OCI-LY1 (cell line): ENCODE measurements at regions not wholly inside any gene's neighbourhood (a gene's known extent, or its start where the extent isn't known, plus 50 kb on each side); places are given as distances from the start of the nearest gene placed in this dataset.

Source experiments
- H2AFZ ChIP-seq: fragments of 200-600 bp; sonication (generic), shearing (Covaris generic); 2 replicates; pipeline ENCODE4 v1.6.0; 2014; ENCODE audit warnings: antibody characterized with exemption, mild to moderate bottlenecking, low read length
- H3F3A ChIP-seq: fragments of 200-600 bp; sonication (generic), shearing (Covaris generic); 2 replicates; pipeline ENCODE4 v1.6.0; 2014; ENCODE audit warnings: mild to moderate bottlenecking, antibody characterized with exemption, low read length, moderate library complexity; ENCODE audit not compliant: insufficient read depth
- H3K27ac ChIP-seq: fragments of 200-600 bp; sonication (generic); 2 replicates; pipeline ENCODE4 v1.5.1; 2014; ENCODE audit warnings: low read length, mixed run types, mild to moderate bottlenecking, low read depth; ENCODE audit not compliant: poor library complexity, severe bottlenecking
- H3K27me3 ChIP-seq: fragments of 200-600 bp; sonication (generic); 2 replicates; pipeline ENCODE4 v1.6.0; 2014; ENCODE audit warnings: antibody characterized with exemption, mild to moderate bottlenecking, low read length, moderate library complexity; ENCODE audit not compliant: insufficient read depth
- H3K36me3 ChIP-seq: fragments of 200-600 bp; sonication (generic); 2 replicates; pipeline ENCODE4 v1.6.1; 2014; ENCODE audit warnings: mild to moderate bottlenecking, antibody characterized with exemption, low read length, moderate library complexity, mixed read lengths; ENCODE audit not compliant: insufficient read depth
- H3K4me1 ChIP-seq: fragments of 200-600 bp; sonication (generic); 2 replicates; pipeline ENCODE4 v1.5.1; 2014; ENCODE audit warnings: mild to moderate bottlenecking, low read length, moderate library complexity; ENCODE audit not compliant: insufficient read depth, severe bottlenecking
- H3K4me2 ChIP-seq: fragments of 200-600 bp; sonication (generic), shearing (Covaris generic); 2 replicates; pipeline ENCODE4 v1.6.1; 2014; ENCODE audit warnings: low read length
- H3K4me3 ChIP-seq: fragments of 200-600 bp; sonication (generic); 2 replicates; pipeline ENCODE4 v1.5.1; 2014; ENCODE audit warnings: low read length, low read depth, mild to moderate bottlenecking, mixed read lengths; ENCODE audit not compliant: poor library complexity, severe bottlenecking
- H3K79me2 ChIP-seq: fragments of 200-600 bp; shearing (Covaris generic); 2 replicates; pipeline ENCODE4 v1.6.1; 2016; ENCODE audit warnings: mixed run types, low read length, mixed read lengths; ENCODE audit not compliant: insufficient read depth
- H3K9ac ChIP-seq: fragments of 200-600 bp; sonication (generic), shearing (Covaris generic); 2 replicates; pipeline ENCODE4 v1.6.1; 2014; ENCODE audit warnings: mild to moderate bottlenecking, low read length, mixed read lengths
- H3K9me2 ChIP-seq: fragments of 200-600 bp; sonication (generic), shearing (Covaris generic); 2 replicates; pipeline ENCODE4 v1.6.1; 2014; ENCODE audit warnings: low read depth, mild to moderate bottlenecking, low read length, mixed read lengths
- H3K9me3 ChIP-seq: fragments of 200-600 bp; shearing (Covaris generic); 2 replicates; pipeline ENCODE4 v1.6.1; 2014; ENCODE audit warnings: low read length, mixed read lengths
- H4K20me1 ChIP-seq: fragments of 200-600 bp; sonication (generic), shearing (Covaris generic); 2 replicates; pipeline ENCODE4 v1.6.0; 2016; ENCODE audit warnings: mild to moderate bottlenecking, low read length; ENCODE audit not compliant: insufficient read depth
- EZH2 ChIP-seq: fragments of 200-600 bp; sonication (generic), shearing (Covaris generic); IDR thresholded peaks from 2 replicates; pipeline ENCODE4 v1.8.0; 2017; ENCODE audit warnings: borderline replicate concordance, mixed run types, mild to moderate bottlenecking, antibody characterized with exemption, low read length, moderate library complexity, mixed read lengths
- TF ChIP-seq, protein P1 (sequence below): fragments of 200-600 bp; sonication (generic), shearing (Covaris generic); IDR thresholded peaks from 2 replicates; pipeline ENCODE4 v1.5.1; 2017; ENCODE audit warnings: mild to moderate bottlenecking, antibody characterized with exemption, low read length, moderate library complexity, mixed read lengths

DNA sequence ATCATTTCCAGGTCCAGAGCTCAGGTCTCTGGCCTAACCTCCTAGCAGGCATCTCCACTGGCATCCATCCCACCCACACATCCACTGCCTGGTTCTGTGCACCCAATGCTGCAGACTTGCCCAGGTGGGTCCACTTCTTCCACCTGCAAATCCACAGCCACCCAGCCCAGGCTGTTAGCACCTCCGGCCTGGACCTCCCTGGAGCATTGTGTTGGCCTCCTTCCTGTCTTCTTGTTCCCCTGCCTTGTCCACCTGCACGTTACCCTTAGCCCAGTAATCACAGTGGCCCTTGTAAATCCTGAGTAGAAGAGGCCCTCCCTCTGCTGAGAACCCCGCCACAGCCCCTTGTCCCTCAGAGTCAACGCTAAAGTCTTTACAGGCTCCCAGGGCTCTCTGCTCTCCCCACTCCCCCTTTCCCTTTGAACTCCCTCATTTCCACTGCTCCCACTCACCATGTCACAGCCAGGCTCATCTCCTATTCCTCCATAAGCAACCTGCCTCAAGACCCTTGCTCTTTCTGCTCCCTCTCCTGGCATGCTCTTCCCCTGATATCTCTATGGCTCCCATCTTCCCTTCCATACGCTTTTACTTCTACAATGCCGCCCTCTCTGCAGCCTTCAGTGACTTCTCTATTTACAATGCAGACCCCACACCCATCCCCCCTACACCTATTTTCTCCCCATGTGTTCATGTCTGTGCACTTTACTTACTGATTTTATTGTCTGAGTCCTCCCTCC lies 288.8 kb downstream of the FOXL1 start:
- Histone ChIP-seq H3K27ac (no peak overlapping the region), H3K36me3 (no peaks in the 10 kb centered on the region), H3K27me3 (0 out of 2 replicates have a peak, but pooled peaks cover 4% of the 10 kb centered on the region), H4K20me1 (no peaks in the 10 kb centered on the region), H3K4me2 (no peak overlapping the region), H2AFZ (no peak overlapping the region), H3F3A (no peaks in the 10 kb centered on the region), H3K9ac (no peak overlapping the region), H3K79me2 (no peaks in the 10 kb centered on the region), H3K4me3 (no peak overlapping the region), H3K4me1 (no peaks in the 10 kb centered on the region), H3K9me2 (no peaks in the 10 kb centered on the region), H3K9me3 (no peaks in the 10 kb centered on the region)
- TF ChIP-seq, protein P1, sequence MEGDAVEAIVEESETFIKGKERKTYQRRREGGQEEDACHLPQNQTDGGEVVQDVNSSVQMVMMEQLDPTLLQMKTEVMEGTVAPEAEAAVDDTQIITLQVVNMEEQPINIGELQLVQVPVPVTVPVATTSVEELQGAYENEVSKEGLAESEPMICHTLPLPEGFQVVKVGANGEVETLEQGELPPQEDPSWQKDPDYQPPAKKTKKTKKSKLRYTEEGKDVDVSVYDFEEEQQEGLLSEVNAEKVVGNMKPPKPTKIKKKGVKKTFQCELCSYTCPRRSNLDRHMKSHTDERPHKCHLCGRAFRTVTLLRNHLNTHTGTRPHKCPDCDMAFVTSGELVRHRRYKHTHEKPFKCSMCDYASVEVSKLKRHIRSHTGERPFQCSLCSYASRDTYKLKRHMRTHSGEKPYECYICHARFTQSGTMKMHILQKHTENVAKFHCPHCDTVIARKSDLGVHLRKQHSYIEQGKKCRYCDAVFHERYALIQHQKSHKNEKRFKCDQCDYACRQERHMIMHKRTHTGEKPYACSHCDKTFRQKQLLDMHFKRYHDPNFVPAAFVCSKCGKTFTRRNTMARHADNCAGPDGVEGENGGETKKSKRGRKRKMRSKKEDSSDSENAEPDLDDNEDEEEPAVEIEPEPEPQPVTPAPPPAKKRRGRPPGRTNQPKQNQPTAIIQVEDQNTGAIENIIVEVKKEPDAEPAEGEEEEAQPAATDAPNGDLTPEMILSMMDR = no peak
- no peak for TF ChIP-seq EZH2

DNA sequence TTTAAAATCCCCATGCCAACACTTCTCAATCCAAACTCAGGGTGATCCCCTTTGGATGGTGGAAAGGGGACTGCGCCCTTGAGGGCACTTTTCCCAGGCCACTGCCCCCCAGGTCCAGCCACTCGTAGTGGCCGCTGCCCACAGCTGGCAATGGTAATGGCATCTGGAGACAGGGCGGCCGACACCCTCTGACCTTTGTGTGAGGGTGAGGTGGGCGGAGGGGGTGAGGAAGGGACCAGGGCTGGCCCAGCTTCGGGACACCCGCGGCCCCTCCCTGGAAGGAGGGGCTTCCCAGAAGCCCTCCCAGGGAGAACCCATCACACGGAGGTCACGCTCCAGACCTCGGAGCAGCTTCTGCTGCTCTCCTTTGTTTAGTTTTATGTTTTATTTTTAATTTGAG lies 289.7 kb downstream of the FOXL1 start:
- no peaks in the 10 kb centered on the region for H3K79me2 ChIP-seq
- no peak overlapping the region for H3K9ac ChIP-seq
- no peak overlapping the region for H3K4me2 ChIP-seq
- H3K4me3 ChIP-seq = no peak overlapping the region
- no peaks in the 10 kb centered on the region for H3K9me3 ChIP-seq
- no peaks in the 10 kb centered on the region for H4K20me1 ChIP-seq
- H3K4me1 ChIP-seq = no peaks in the 10 kb centered on the region
- no peak overlapping the region for H3K27ac ChIP-seq
- H3K9me2 ChIP-seq = no peaks in the 10 kb centered on the region
- H2AFZ ChIP-seq = no peak overlapping the region
- no peaks in the 10 kb centered on the region for H3F3A ChIP-seq
- no peak for TF ChIP-seq EZH2
- TF ChIP-seq, protein P1 = no peak
- H3K27me3 ChIP-seq = 0 out of 2 replicates have a peak, but pooled peaks cover 5% of the 10 kb centered on the region
- no peaks in the 10 kb centered on the region for H3K36me3 ChIP-seq

DNA sequence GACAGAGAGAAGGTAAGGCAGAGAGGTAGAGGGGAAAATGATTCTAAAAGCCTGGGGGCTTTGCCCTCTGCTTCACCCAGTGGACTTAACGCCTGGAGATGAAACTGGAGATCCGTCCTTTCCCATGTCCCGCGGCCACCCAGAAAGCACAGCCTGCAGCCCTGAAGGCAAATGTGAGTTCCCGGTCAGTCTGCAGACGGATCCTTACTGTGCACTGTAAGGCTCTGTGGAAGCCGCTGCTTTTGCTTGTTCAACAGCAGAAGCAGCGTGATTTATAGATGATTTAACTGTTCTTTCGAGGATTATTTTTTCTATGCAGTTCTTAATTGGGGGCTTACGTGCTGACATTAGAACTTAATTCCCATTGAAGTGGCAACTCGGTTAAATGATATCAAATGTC lies 290.4 kb downstream of the FOXL1 start:
- 0 out of 2 replicates have a peak, but pooled peaks cover 5% of the 10 kb centered on the region for H3K27me3 ChIP-seq

More for the DNA sequence above, 290.4 kb downstream of the FOXL1 start:
- Histone ChIP-seq H3K4me1 (no peaks in the 10 kb centered on the region), H4K20me1 (no peaks in the 10 kb centered on the region), H3K36me3 (no peaks in the 10 kb centered on the region), H3K4me2 (no peak overlapping the region), H2AFZ (no peak overlapping the region), H3F3A (no peaks in the 10 kb centered on the region), H3K9me2 (no peaks in the 10 kb centered on the region), H3K27ac (no peak overlapping the region), H3K9me3 (no peaks in the 10 kb centered on the region), H3K4me3 (no peak overlapping the region), H3K9ac (no peak overlapping the region), H3K79me2 (no peaks in the 10 kb centered on the region)
- TF ChIP-seq EZH2 = no peak
- TF ChIP-seq, protein P1 = no peak
